HEK293 (cell line): ENCODE measurements at regions not wholly inside any gene's neighbourhood (a gene's known extent, or its start where the extent isn't known, plus 50 kb on each side); places are given as distances from the start of the nearest gene placed in this dataset.

Experiments
- ZNF558 ChIP-seq: fragments of 450-650 bp; formaldehyde crosslinking; IDR thresholded peaks from 2 replicates; pipeline ENCODE4 v1.5.1; 2016; ENCODE audit warnings: missing biosample characterization, missing genetic modification characterization
- TF ChIP-seq, protein P1 (sequence below): fragments of 450-650 bp; formaldehyde crosslinking; IDR thresholded peaks from 2 replicates; pipeline ENCODE4 v1.5.1; 2016; ENCODE audit warnings: missing biosample characterization, missing genetic modification characterization
- TF ChIP-seq, protein P2 (sequence below): fragments of 450-650 bp; formaldehyde crosslinking; IDR thresholded peaks from 2 replicates; pipeline ENCODE4 v1.5.1; 2016; ENCODE audit warnings: missing biosample characterization, missing genetic modification characterization
- TF ChIP-seq, protein P3 (sequence below): fragments of 450-650 bp; formaldehyde crosslinking; IDR thresholded peaks from 2 replicates; pipeline ENCODE4 v1.5.1; 2016; ENCODE audit warnings: missing biosample characterization, missing genetic modification characterization

DNA sequence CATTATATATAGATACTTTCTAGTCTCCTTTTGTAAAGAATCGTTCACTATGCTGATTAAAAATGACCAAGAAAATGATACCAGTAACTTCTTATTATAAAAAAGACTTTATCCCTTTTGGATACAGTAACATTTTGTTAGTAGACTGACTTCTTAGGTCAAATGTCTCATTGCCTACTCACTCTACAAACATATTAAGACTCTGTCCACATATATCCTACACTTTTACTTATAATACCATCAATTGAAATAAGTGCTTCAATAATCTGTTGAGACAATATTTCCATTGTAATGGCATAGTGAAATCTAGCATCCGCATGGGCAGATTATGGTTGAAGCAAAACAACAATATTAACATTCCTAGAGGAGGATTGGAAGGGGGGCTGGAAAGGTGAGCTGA lies 180.6 kb downstream of the ARL4A start:
- TF ChIP-seq, protein P1, sequence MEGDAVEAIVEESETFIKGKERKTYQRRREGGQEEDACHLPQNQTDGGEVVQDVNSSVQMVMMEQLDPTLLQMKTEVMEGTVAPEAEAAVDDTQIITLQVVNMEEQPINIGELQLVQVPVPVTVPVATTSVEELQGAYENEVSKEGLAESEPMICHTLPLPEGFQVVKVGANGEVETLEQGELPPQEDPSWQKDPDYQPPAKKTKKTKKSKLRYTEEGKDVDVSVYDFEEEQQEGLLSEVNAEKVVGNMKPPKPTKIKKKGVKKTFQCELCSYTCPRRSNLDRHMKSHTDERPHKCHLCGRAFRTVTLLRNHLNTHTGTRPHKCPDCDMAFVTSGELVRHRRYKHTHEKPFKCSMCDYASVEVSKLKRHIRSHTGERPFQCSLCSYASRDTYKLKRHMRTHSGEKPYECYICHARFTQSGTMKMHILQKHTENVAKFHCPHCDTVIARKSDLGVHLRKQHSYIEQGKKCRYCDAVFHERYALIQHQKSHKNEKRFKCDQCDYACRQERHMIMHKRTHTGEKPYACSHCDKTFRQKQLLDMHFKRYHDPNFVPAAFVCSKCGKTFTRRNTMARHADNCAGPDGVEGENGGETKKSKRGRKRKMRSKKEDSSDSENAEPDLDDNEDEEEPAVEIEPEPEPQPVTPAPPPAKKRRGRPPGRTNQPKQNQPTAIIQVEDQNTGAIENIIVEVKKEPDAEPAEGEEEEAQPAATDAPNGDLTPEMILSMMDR (tag by site-specific recombination): no peak
- TF ChIP-seq ZNF558 (tag by site-specific recombination): no peak
- TF ChIP-seq, protein P2, sequence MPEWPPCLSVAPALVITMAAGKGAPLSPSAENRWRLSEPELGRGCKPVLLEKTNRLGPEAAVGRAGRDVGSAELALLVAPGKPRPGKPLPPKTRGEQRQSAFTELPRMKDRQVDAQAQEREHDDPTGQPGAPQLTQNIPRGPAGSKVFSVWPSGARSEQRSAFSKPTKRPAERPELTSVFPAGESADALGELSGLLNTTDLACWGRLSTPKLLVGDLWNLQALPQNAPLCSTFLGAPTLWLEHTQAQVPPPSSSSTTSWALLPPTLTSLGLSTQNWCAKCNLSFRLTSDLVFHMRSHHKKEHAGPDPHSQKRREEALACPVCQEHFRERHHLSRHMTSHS: no peak
- TF ChIP-seq, protein P3, sequence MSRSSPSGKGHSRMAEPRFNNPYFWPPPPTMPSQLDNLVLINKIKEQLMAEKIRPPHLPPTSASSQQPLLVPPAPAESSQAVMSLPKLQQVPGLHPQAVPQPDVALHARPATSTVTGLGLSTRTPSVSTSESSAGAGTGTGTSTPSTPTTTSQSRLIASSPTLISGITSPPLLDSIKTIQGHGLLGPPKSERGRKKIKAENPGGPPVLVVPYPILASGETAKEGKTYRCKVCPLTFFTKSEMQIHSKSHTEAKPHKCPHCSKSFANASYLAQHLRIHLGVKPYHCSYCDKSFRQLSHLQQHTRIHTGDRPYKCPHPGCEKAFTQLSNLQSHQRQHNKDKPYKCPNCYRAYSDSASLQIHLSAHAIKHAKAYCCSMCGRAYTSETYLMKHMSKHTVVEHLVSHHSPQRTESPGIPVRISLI (tag by site-specific recombination): no peak
